Osteoblast (primary cell): ENCODE measurements at regions not wholly inside any gene's neighbourhood (a gene's known extent, or its start where the extent isn't known, plus 50 kb on each side); places are given as distances from the start of the nearest gene placed in this dataset.
A peak's percentile ranks its signal among the peaks of the same experiment; 100 is the strongest.

Experiments
- DNase-seq: peaks from one replicate; pipeline ENCODE4 v3.0.0; 2011; ENCODE audit warnings: low spot score, mixed read lengths; ENCODE audit not compliant: insufficient read length; ENCODE audit errors: missing footprints
- H2AFZ ChIP-seq: 2 replicates; pipeline ENCODE4 v1.6.0; 2011; ENCODE audit warnings: mild to moderate bottlenecking, low read length
- H3K27ac ChIP-seq: 2 replicates; pipeline ENCODE4 v1.5.1; 2011; ENCODE audit warnings: mild to moderate bottlenecking, low read depth, low read length, moderate library complexity
- H3K27me3 ChIP-seq: 2 replicates; pipeline ENCODE4 v1.6.0; 2012; ENCODE audit warnings: mild to moderate bottlenecking, control low read depth, inconsistent platforms, low read length, moderate library complexity; ENCODE audit not compliant: insufficient read depth
- H3K36me3 ChIP-seq: 2 replicates; pipeline ENCODE4 v1.5.1; 2011; ENCODE audit warnings: mild to moderate bottlenecking, low read length, control low read depth, moderate library complexity; ENCODE audit not compliant: insufficient read depth
- H3K4me1 ChIP-seq: 2 replicates; pipeline ENCODE4 v1.5.1; 2011; ENCODE audit warnings: mild to moderate bottlenecking, low read length, control low read depth, moderate library complexity; ENCODE audit not compliant: insufficient read depth
- H3K4me2 ChIP-seq: 2 replicates; pipeline ENCODE4 v1.6.0; 2011; ENCODE audit warnings: mild to moderate bottlenecking, low read length; ENCODE audit not compliant: insufficient read depth
- H3K4me3 ChIP-seq: fragments of 200-600 bp; sonication (generic); 3 replicates; pipeline ENCODE4 v1.5.1; 2012; ENCODE audit warnings: mild to moderate bottlenecking, low read length, inconsistent platforms; ENCODE audit not compliant: insufficient read depth
- H3K79me2 ChIP-seq: 2 replicates; pipeline ENCODE4 v1.6.0; 2012; ENCODE audit warnings: mild to moderate bottlenecking, low read length, control low read depth, inconsistent platforms; ENCODE audit not compliant: insufficient read depth
- H3K9me3 ChIP-seq: 2 replicates; pipeline ENCODE4 v1.5.1; 2011; ENCODE audit warnings: low read depth, low read length, control low read depth
- H4K20me1 ChIP-seq: 2 replicates; pipeline ENCODE4 v1.6.0; 2012; ENCODE audit warnings: mild to moderate bottlenecking, low read length, control low read depth; ENCODE audit not compliant: insufficient read depth
- CTCF ChIP-seq: IDR thresholded peaks from 2 replicates; pipeline ENCODE4 v1.5.1; 2011; ENCODE audit warnings: mild to moderate bottlenecking, low read depth, low read length, moderate library complexity; ENCODE audit errors: extremely low read depth

- H3K27ac ChIP-seq: no peak overlapping the region
- peaks cover 3% of the 10 kb centered on the region for H3K27me3 ChIP-seq
- H3K79me2 ChIP-seq: no peaks in the 10 kb centered on the region
- H3K4me2 ChIP-seq: no peak overlapping the region
- H3K4me3 ChIP-seq: no peak overlapping the region
- no peak for TF ChIP-seq CTCF
- H4K20me1 ChIP-seq: no peaks in the 10 kb centered on the region
- no peak overlapping the region for H2AFZ ChIP-seq
- DNase-seq: no peak
- H3K4me1 ChIP-seq: no peaks in the 10 kb centered on the region
- no peaks in the 10 kb centered on the region for H3K9me3 ChIP-seq
- H3K36me3 ChIP-seq: no peaks in the 10 kb centered on the region
These were observed 154.1 kb upstream of the TAS2R1 start for GRCh38 chr5:9784231-9784630.

- Histone ChIP-seq H3K4me2 (no peak overlapping the region), H3K4me1 (no peaks in the 10 kb centered on the region), H3K27ac (no peak overlapping the region), H4K20me1 (no peaks in the 10 kb centered on the region), H3K36me3 (no peaks in the 10 kb centered on the region), H3K4me3 (no peak overlapping the region), H3K79me2 (no peaks in the 10 kb centered on the region), H2AFZ (peak overlapping the region; percentile 15), H3K27me3 (peaks cover 3% of the 10 kb centered on the region), H3K9me3 (no peaks in the 10 kb centered on the region)
- DNase-seq: peak; percentile 58
- no peak for TF ChIP-seq CTCF
These were observed 152.8 kb upstream of the TAS2R1 start for GRCh38 chr5:9782826-9783560.

GRCh38 chr5:9781890-9782289, 151.7 kb upstream of the TAS2R1 start:
- Histone ChIP-seq H2AFZ (no peak overlapping the region), H3K79me2 (no peaks in the 10 kb centered on the region), H3K27me3 (no peaks in the 10 kb centered on the region), H4K20me1 (no peaks in the 10 kb centered on the region), H3K36me3 (no peaks in the 10 kb centered on the region), H3K9me3 (no peaks in the 10 kb centered on the region), H3K4me1 (no peaks in the 10 kb centered on the region), H3K27ac (no peak overlapping the region), H3K4me2 (no peak overlapping the region), H3K4me3 (no peak overlapping the region)
- DNase-seq: no peak
- no peak for TF ChIP-seq CTCF

GRCh38 chr5:9781275-9781674, 151.1 kb upstream of the TAS2R1 start:
- no peak overlapping the region for H2AFZ ChIP-seq
- H3K4me2 ChIP-seq: no peak overlapping the region
- no peaks in the 10 kb centered on the region for H3K36me3 ChIP-seq
- no peak for DNase-seq
- no peaks in the 10 kb centered on the region for H3K79me2 ChIP-seq
- H3K9me3 ChIP-seq: no peaks in the 10 kb centered on the region
- H3K27ac ChIP-seq: no peak overlapping the region
- TF ChIP-seq CTCF: no peak
- H3K4me3 ChIP-seq: no peak overlapping the region
- no peaks in the 10 kb centered on the region for H3K27me3 ChIP-seq
- H3K4me1 ChIP-seq: no peaks in the 10 kb centered on the region
- no peaks in the 10 kb centered on the region for H4K20me1 ChIP-seq
